T-helper 22 cell (primary cell): ENCODE measurements at regions not wholly inside any gene's neighbourhood (a gene's known extent, or its start where the extent isn't known, plus 50 kb on each side); places are given as distances from the start of the nearest gene placed in this dataset.

Source experiments
- DNase-seq: peaks from one replicate; pipeline ENCODE4 v3.0.0-alpha.2; 2020; ENCODE audit warnings: low read depth

DNA sequence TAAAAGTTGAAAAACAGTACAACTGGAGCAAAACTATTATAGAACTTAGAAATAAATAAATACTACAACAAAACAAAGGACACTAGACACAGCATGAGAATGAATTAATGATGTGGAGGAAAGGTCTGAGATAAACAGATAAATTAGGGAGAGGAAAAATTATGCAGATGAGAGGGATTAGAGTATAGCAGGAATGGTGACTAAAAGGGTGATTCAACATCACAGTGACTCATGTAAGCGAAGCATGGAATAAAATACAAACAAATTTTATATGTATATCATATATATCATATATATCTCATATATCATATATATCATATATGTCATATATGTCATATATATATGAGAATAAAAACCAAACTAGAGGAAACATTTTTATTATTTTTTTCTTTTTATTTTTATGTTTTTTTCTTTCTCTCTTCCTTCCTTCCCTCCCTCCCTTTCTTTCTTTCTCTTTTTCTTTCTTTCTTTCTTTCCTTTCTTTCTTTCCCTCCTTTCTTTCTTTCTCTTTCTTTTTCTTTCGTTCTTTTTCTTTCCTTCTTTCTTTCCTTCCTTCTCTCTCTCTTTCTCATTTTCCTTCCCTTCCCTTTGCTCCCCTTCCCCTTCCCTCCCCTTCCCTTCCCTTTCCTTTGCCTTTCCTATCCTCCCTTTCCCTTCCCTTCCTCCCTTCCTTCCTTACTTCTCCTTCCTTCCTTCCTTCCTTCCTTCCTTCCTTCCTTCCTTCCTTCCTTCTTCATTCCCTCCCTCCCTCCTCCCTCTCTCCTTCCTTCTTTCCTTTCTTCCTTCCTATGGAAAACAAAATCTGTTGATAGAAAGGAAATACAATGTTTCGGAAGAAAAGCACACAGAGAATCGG lies 1014.6 kb downstream of the GRIK2 start:
- DNase-seq: no peak

DNA sequence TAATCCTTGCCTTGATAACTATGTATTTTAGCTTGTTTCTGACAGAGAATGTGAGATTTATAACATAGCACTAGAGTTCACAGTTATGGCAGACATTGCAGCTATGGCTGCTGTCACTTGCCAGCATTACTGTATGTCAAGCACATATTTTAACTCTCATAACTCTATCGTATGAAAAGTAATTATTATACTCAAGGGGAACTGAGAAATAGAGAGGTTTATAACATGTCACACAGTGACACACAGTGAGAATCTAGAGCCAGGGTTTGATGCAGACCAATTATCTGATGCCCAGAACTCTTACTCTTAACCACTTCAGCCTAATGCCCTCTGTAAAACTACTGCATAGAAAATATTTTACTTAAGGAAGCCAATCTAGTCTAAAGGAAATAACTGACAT lies 1012.4 kb downstream of the GRIK2 start:
- DNase-seq: no peak

DNA sequence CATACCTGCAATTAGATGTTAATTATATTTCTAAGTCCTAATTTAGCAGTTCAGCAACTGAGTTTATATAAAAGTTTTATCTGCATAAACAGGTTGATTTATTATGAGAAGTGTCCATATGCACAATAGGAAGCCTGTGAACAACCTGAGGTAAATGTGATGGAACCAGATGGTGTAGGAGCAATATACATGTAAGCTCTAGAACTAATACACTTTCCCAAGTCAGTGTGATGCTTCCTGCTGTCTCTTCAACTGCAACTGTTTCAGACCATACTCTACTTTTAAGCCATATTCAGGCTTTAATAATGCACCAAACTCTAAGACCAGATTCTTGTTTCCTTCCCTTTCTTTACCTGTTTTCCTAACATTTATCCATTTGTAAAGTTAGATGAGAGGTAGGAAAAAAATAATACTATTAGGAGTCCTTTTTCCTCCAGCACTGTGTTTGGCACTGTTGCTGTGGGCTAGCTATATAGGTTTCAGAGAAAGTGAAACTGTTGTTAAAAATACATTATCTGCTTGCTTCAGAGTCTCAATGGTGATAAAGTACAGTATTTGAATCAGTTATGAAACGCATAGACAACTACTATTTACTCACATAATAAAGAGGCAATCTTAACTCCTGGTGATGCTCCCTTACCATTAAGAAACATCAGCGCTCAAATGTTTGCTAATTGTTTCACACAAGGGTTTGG lies 1009.3 kb downstream of the GRIK2 start:
- DNase-seq: no peak

DNA sequence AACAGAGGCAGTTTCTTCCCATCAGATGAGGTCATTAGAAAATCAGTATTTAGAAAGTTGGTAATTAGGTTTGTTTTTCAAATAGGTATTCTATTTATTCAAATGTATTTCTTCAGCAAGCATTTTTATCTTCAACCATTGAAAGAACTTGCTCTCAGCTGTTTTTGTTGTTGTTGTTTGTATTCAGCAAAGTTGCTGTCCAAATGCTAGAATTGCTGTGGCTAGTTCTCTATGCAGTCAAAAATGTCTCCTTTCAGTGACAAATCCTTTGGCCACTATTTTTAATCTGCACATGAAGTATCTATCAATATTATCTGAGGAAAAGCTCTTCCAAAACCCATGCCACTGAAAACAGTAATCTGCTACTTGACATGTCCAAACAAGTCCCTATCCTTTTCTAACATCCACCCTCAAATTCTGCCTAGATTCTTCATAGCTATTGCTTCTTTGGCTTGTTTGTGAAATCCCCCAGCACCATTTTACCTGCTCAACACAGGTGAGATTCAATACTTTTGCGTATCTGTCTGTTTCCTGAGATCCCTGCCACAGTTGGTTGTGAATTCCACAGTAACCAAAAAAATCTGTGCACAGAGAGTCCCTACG lies 1005.4 kb downstream of the GRIK2 start:
- DNase-seq: no peak

DNA sequence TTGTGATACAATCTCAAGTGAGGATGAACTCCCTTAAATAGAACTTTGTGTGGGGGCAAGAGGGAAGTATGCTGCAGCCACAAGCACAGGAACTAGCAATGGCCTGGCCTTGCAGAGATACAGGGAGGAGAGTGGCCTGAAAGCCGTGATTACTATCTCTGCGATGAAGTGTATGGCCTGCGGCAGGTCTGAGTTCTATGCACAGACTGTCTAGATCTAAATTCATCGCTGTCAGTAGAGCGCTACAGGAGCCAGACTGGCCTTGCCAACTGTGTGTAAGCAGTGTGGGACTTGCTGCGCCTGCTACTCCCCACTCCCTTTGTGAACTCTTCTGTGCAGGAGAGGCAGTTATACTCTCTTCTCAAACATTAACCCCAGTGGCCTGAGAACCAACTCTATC lies 997.0 kb downstream of the GRIK2 start:
- no peak for DNase-seq

DNA sequence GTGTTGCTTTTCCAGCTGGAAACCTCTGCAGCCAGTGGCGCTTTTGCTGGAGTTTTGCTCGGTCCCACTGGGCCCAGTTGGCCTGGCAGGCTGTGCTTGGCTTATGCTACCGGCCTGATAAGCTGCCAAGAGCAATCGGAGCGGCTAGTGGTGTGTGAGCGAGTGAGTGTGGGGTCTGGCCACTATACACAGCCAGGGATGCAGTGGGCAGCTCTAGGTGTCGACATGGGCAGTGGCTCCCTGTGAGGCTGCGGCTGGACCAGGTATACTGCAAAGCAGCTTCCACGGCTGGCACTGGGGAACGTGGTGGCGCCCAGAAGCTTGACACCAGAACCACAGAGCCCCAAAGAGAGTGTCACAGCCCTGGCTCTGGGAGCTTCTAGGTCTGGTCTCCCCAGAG lies 996.5 kb downstream of the GRIK2 start:
- DNase-seq: no peak

DNA sequence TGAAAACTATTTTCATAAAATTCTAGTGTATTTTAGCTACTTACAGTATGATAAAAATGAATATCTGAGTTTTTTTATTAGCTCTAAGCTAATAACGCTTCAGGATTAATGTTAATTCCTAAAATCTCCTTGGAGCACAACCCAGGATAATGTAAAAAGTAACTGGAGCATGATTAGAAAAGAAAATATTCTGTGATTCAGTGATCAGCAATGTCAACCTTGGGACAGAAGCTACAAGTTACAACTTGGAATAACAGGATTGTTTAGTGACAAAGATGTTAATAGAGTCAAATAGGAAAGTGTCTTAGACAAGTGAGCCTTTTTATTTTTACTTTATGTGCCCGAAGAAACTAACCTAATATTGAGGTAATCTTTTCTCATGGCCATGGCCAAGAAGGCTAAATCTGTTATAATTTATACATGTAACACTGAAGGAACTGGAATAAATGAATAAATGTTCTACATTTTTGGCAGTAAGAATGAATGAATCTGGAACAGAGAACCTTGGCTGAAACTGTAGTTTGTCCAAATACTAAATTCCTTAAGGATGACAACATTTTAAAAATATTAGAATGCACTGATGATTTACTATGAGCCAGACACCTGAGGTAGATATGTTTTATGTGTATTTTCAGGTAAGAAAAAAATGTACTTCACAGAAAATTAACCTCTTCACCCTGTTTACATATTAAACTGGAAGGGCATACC lies 994.0 kb downstream of the GRIK2 start:
- no peak for DNase-seq

DNA sequence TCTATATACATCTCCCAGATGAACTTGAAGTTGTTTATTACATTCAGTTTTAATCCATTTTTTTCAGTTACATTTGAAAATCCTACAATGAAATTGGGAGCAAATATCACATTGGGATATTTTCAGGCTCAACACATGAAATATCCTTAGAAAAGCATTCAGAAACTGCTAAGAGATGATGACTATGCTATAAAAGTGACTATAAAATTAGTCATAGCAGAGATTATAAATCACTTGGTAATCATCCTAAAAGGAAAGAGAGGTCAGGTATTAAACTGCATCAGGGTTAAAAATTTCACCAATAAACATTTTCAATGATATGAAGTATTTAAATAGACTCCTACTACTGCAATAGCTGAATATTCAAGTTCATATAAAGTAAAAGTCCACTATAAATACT lies 987.7 kb downstream of the GRIK2 start:
- DNase-seq: no peak

DNA sequence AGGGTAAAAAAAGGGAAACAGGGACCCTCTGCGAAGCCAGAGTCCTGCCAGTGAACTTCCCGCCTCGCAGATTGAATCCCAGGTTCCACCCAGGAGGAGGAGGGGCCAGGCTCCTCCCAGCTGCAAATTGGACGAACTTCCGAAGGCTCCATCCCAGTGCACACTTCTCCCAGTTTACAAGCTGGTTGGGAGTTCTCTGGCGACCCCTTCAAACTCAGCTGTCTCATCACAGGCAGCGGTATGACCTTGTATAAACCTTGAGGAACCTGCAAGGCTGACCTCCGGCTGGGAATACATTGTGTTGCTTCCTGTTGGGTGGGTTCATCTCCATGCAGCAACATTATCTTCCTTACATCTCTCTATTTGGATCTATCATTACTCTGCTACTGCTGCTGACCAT lies 962.7 kb downstream of the GRIK2 start:
- DNase-seq: no peak

DNA sequence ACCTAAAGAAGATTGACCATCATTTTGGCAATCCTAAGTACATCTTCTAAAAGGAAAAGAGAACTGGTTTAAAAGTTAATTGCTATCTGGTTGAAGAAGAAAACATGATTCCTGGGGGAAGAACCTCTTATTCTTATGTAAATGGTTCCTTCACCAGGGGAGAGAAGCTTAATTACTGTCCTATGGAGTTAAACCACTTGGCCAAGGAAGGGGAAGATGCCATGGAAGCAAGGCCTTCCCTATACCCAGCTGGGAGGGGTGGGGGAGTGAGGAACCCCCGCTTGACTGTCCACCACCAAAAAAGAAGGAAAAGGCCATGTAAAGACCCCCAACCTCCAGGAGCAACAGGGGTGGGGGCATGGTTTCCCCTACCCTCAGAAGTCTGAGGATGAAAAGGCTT lies 962.1 kb downstream of the GRIK2 start:
- DNase-seq: no peak

DNA sequence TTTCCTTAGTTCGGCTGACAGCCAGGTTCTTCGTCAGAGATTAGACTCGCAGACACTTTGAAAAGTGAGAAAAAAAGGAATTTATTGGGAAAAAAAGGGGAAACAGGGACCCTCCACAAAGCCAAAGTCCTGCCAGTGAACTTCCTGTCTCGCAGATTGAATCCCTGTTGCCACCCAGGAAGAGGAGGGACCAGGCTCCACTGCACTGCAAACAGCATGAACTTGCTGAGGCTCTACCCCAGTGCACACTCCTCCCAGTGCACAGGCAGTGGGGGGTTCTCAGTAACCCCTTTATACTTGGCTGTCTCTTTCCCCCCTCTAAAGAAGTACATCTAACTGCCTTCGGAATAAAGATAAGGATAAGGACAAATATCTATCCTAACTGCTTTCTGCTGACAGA lies 959.0 kb downstream of the GRIK2 start:
- DNase-seq: no peak

DNA sequence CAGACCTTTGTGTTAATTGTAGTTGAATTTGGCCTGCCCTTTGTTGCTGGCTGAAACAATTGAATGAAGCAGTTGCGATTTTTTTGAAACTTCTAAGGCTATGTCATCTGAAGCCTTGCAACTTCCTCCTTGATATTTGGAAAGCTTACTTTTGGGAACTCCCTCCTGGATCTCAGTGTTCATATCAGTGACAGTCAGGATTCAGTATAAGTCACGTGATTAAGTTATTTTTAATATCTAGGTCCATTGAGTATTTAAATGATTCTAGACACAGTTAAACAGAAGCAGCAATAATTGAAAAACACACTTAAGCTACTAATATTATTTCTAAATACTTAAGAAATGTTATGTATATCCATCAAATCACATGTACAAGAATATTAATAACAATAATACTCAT lies 951.3 kb downstream of the GRIK2 start:
- no peak for DNase-seq

DNA sequence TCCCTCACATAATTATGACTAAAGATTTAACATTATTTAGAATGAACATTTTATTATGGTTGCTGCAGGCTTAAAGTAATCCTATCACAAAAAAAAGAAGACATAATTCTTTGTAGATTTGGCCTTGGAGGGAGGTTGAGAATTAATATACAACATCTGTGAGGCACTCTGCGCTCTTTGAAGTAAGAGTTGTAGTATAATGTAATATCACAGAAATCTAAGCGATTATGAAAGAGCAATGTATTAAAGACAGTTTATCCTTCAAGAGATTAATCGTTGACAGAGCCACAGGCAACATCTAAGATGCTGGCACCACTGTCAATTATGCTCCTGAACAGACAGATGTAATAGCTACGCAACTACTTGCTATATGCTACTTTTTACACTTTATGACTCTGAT lies 946.8 kb downstream of the GRIK2 start:
- DNase-seq: no peak

DNA sequence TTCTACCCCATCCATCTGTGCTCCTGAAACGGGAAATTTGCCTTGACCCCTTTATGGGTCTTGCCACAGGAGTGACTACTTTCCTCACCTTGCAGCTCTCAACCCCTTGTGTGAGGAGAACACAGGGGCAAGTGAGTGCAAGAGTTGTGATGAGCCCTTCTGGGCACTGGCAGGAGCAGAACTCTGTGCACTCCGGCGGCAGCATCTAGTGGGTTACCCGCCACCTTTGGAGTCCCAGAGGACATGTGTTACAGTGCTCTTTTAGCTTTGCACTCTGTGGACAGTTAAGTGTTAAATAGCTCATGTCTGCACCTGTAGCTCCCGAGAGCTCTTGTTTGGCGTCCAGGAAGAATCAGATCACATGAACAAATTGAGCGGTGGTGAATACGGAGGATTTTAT lies 940.2 kb downstream of the GRIK2 start:
- DNase-seq: no peak

DNA sequence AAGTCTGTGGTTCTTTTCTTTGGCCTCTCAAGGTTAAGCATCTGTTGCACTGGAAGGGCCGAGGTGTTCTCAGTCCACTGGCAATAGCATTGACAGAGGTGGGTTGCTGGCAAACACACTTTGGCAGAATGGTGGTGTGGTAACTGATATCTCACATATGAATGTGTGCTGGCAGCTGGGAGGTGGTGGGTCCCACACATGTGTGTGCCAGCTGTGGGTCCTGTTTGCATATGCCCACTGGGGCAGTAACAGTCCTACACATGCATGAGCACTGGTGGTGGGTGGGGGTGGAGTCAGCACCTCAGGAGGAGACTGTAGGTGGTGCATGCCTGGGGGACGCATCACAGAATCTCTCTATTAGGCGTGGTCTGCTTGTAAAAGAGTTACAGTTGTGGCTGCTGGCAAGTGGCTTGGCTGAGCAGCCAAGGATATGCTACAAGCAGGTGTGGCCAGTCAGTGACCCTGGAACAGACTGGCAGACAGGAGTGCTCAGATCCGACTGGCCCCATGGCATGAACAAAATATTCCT lies 934.3 kb downstream of the GRIK2 start:
- no peak for DNase-seq

DNA sequence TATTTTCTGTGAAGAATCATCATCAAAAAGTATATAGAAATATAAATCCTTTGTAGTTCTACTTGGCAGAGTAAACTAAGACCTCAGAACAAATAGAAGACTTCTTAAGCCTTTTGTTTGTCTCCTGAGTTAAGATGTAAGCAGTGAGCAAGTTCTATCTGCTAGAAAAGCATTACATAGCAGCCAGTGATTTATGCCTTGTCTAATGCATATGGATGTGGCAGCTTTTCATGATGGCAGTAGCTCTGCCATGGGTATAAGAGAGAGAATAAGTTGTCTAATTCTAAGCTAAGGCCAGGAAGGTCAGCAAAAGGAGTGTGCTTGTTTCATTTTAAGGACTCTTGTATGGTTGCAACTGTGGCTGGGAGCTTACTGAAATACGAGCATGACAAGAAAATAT lies 920.2 kb downstream of the GRIK2 start:
- no peak for DNase-seq

DNA sequence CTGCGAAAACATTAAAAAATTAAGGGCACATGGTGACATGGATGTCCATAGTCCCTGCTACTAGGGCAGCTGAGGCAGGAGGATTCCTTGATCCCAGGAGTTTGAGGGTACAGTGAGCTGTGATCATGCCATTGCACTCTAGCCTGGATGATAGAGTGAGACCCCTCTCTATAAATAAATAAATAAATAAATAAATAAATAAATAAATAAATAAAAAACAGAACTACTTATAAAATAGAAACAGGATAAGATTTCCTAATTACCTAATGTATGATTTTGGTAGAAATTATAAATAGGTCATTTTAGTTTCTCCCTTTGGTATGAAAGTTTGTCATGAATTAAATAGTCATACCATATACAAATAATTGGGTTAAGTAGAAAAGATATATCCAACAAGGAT lies 916.2 kb downstream of the GRIK2 start:
- no peak for DNase-seq

DNA sequence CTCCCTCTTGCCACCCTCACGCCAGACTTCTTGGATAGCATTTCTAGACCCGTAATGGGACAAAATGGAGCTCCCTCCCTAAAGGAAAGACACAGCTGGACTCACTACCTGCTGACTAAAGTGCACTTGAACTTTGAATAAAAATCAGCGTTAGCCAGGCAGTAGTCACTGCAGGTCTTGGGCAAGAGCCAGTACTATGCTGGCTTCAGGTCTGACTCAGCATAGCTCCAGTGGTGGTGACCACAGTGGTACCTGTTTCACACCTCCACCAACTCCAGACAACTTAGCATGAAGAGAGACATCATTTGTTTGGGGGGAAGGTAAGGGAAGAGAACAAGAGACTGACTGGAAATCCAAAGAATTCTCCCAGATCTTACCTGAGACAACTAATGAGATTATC lies 906.8 kb downstream of the GRIK2 start:
- no peak for DNase-seq

DNA sequence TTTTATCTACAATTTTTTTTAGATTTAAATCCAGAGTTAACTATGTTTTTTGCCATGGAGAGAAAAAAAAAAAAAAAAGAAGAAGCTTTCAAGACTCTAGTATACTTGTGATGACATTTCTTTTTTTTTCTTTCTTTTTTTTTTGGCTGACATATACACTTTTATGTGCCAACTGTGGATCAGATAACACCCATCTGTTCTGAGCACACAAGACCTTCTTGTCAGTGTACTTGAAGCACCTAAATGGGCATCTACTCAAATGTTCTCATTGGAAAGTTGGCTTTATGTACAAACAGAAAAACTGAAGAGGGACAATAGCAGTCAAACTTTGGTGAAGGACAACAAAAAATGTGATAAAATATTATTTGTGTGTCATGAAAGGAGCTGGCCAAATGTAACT lies 904.5 kb downstream of the GRIK2 start:
- no peak for DNase-seq
